ENCODE measurements at regions not wholly inside any gene's neighbourhood (a gene's known extent, or its start where the extent isn't known, plus 50 kb on each side); places are given as distances from the start of the nearest gene placed in this dataset.

DNA sequence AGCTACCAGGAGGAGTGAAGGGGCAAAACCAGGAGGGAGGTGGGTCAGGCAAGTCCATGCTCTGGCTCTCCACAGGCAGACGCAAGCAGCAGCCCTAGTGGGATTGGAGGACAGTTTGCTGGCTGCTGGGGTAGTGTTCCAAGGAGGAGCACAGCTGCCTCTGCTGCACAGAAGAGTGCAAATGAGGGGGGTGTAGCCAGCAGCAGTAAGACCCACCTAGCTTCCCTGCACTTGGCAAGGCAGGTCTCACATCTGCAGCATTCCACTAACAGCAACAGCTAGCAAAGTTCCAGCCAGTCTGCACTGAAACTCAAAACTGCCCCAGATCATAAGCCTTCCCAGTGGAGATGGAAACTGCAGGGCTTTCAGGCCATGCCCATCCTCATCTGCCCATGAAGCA, 405.0 kb downstream of the UTRN start:
- Histone ChIP-seq H3K9me3 (ENCODE audit: insufficient read depth in 2 of 2, low read depth in 1 of 2, low read length in 1 of 2) (peaks cover 0 to 5% of the 10 kb centered on the region in 2 experiments; a peak in 3 of 4 replicates), H3K4ac (replicated peaks; ENCODE audit: insufficient read length, low read depth, low read length) (no peak overlapping the region), H3K14ac (ENCODE audit: insufficient read length) (no peak overlapping the region), H3K27ac (ENCODE audit: low read depth, low read length) (no peak overlapping the region), H3K36me3 (ENCODE audit: control insufficient read depth in 2 of 4, insufficient read depth in 4 of 4, low read length in 3 of 4) (peaks cover 0 to 2% (median 0%) of the 10 kb centered on the region in 4 experiments; a peak in 1 of 8 replicates), H2BK20ac (ENCODE audit: low read length) (no peak overlapping the region), H2BK12ac (ENCODE audit: low read depth, low read length) (0 out of 2 replicates have a peak overlapping the region, but pooled peaks have one; percentile 27), H2AK5ac (ENCODE audit: low read depth, low read length) (no peak overlapping the region), H3K4me2 (ENCODE audit: insufficient read depth in 1 of 2, low read depth in 2 of 2, low read length in 2 of 2) (no peak overlapping the region), H2BK15ac (ENCODE audit: low read length) (0 out of 2 replicates have a peak overlapping the region, but pooled peaks have one; percentile 46), H3K23me2 (ENCODE audit: low read depth, low read length) (no peaks in the 10 kb centered on the region), H3K23ac (ENCODE audit: insufficient read length) (no peak overlapping the region), H3K79me1 (ENCODE audit: low read depth, low read length) (no peaks in the 10 kb centered on the region; the same call in 1 of the 2 replicates), H2BK5ac (ENCODE audit: low read depth, low read length) (0 out of 2 replicates have a peak overlapping the region, but pooled peaks have one; percentile 38), H3K56ac (replicated peaks; ENCODE audit: insufficient read length, low read depth, low read length) (no peak overlapping the region), H3K9ac (replicated peaks in 1 of 4; ENCODE audit: extremely low read depth in 1 of 4, low read depth in 3 of 4, low read length in 3 of 4) (no peak overlapping the region), H3K4me1 (replicated peaks in 1 of 4; ENCODE audit: control insufficient read depth in 3 of 4, insufficient read depth in 4 of 4, low read length in 3 of 4) (peaks cover 0 to 2% (median 0%) of the 10 kb centered on the region in 4 experiments; a peak in 1 of 7 replicates), H3K4me3 (ENCODE audit: extremely low read depth in 1 of 4, insufficient read depth in 2 of 4, low read depth in 3 of 4, low read length in 4 of 4) (no peak overlapping the region), H3K18ac (ENCODE audit: extremely low read depth, low read length) (no peak overlapping the region), H4K20me1 (replicated peaks in 1 of 2; ENCODE audit: control insufficient read depth in 1 of 2, insufficient read depth in 2 of 2, low read length in 2 of 2) (no peaks in the 10 kb centered on the region), H2AFZ (ENCODE audit: low read length) (no peak overlapping the region), H4K91ac (replicated peaks; ENCODE audit: insufficient read length, low read length) (no peak overlapping the region), H3K27me3 (replicated peaks in 1 of 4; ENCODE audit: control insufficient read depth in 3 of 4, extremely low read depth in 1 of 4, insufficient read depth in 3 of 4, low read length in 3 of 4) (no peaks in the 10 kb centered on the region), H3K79me2 (ENCODE audit: control insufficient read depth in 1 of 2, insufficient read depth in 2 of 2, low read length in 2 of 2) (peaks cover 0 to 40% of the 10 kb centered on the region in 2 experiments; a peak in 2 of 4 replicates), H2BK120ac (replicated peaks; ENCODE audit: low read depth, low read length) (no peak overlapping the region), H4K5ac (ENCODE audit: insufficient read length, low read depth, low read length) (no peak overlapping the region), H4K8ac (ENCODE audit: extremely low read depth, insufficient read depth, low read length) (no peak overlapping the region)
- POLR2A ChIA-PET (ENCODE audit: partially characterized antibody): no interaction called here
- WGBS, 2 experiments (ENCODE audit: extremely low coverage in 1 of 2, insufficient coverage in 1 of 2, insufficient read length in 1 of 2, insufficient replicate concordance in 2 of 2, low coverage in 1 of 2, low lambda C conversion rate in 2 of 2, missing lambda C conversion rate in 1 of 2): 80% methylated on average over 1 of the region's 1 CpG; no CpG with 5 or more reads in 1 of the 2 experiments
- CTCF ChIA-PET (ENCODE audit: partially characterized antibody): interaction anchor here (0.6 to 1.2 kb wide), 4 partner anchors 11 to 16 kb away, joined by 3 to 4 read pairs (median 3); no protein-coding TSS in a partner anchor
- no peak for DNase-seq (ENCODE audit: low read depth in 1 of 2, low spot score in 2 of 2)
- FAIRE-seq: no peak
- no peak for TF ChIP-seq SIX5 (IDR thresholded peaks at IDR 0.05; ENCODE audit: low read depth, low read length)
- TF ChIP-seq, protein P1, sequence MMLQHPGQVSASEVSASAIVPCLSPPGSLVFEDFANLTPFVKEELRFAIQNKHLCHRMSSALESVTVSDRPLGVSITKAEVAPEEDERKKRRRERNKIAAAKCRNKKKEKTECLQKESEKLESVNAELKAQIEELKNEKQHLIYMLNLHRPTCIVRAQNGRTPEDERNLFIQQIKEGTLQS (IDR thresholded peaks at IDR 0.05; ENCODE audit: insufficient read depth, low read depth, low read length): no peak
- TF ChIP-seq KDM1A (IDR thresholded peaks at IDR 0.05; ENCODE audit: borderline replicate concordance, low read length): no peak

All from H1 (cell line).